Liver (tissue), 3 donors: ENCODE measurements at regions not wholly inside any gene's neighbourhood (a gene's known extent, or its start where the extent isn't known, plus 50 kb on each side); places are given as distances from the start of the nearest gene placed in this dataset.

Experiments used
- EGR1 ChIP-seq, 2 donors: IDR thresholded peaks; 2 replicates each; pipeline ENCODE4 v1.6.1; 2016 to 2018; ENCODE audit warnings: antibody characterized with exemption in 2 of 2, low read depth in 2 of 2
- FOXA2 ChIP-seq: IDR thresholded peaks from 2 replicates; pipeline ENCODE4 v1.6.1; 2016; ENCODE audit warnings: antibody characterized with exemption
- JUND ChIP-seq, 2 donors: IDR thresholded peaks; 2 replicates each; pipeline ENCODE4 v1.6.1; 2016; ENCODE audit warnings: antibody characterized with exemption in 2 of 2
- MAX ChIP-seq: IDR thresholded peaks from 2 replicates; pipeline ENCODE4 v1.6.1; 2016; ENCODE audit warnings: antibody characterized with exemption
- RAD21 ChIP-seq, 2 donors: IDR thresholded peaks; 2 replicates each; pipeline ENCODE4 v1.6.1; 2016; ENCODE audit warnings: antibody characterized with exemption in 2 of 2, mild to moderate bottlenecking in 2 of 2
- RXRA ChIP-seq, 2 donors: IDR thresholded peaks; 2 replicates each; pipeline ENCODE4 v1.6.1; 2017 to 2018; ENCODE audit warnings: antibody characterized with exemption in 2 of 2, mild to moderate bottlenecking in 1 of 2
- SP1 ChIP-seq: IDR thresholded peaks from 2 replicates; pipeline ENCODE4 v1.6.1; 2018; ENCODE audit warnings: antibody characterized with exemption, mild to moderate bottlenecking
- TF ChIP-seq, protein P1 (sequence below): fragments of 150-350 bp; IDR thresholded peaks from 2 replicates; pipeline ENCODE4 v1.5.1; 2017; ENCODE audit warnings: improper control_type of control experiment, low read depth, low read length; ENCODE audit not compliant: missing input control
- TF ChIP-seq, protein P2 (sequence below): IDR thresholded peaks from 2 replicates; pipeline ENCODE4 v1.6.1; 2016; ENCODE audit warnings: antibody characterized with exemption
- TF ChIP-seq, protein P3 (sequence below): IDR thresholded peaks from 2 replicates; pipeline ENCODE4 v1.6.1; 2016; ENCODE audit warnings: antibody characterized with exemption, mild to moderate bottlenecking
- donor health status: healthy.
- donor health status: healthy.

GRCh38 chr4:171067422-171067821 is 745.8 kb upstream of the GALNTL6 start:
- TF ChIP-seq, protein P1, sequence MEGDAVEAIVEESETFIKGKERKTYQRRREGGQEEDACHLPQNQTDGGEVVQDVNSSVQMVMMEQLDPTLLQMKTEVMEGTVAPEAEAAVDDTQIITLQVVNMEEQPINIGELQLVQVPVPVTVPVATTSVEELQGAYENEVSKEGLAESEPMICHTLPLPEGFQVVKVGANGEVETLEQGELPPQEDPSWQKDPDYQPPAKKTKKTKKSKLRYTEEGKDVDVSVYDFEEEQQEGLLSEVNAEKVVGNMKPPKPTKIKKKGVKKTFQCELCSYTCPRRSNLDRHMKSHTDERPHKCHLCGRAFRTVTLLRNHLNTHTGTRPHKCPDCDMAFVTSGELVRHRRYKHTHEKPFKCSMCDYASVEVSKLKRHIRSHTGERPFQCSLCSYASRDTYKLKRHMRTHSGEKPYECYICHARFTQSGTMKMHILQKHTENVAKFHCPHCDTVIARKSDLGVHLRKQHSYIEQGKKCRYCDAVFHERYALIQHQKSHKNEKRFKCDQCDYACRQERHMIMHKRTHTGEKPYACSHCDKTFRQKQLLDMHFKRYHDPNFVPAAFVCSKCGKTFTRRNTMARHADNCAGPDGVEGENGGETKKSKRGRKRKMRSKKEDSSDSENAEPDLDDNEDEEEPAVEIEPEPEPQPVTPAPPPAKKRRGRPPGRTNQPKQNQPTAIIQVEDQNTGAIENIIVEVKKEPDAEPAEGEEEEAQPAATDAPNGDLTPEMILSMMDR, result no peak
- TF ChIP-seq RAD21 (IDR thresholded peaks at IDR 0.05), result no peak
- TF ChIP-seq EGR1 (IDR thresholded peaks at IDR 0.05; ENCODE audit: low read depth in 2 of 2), result no peak
- no peak for TF ChIP-seq JUND (IDR thresholded peaks at IDR 0.05)
- no peak for TF ChIP-seq SP1
- TF ChIP-seq, protein P2, sequence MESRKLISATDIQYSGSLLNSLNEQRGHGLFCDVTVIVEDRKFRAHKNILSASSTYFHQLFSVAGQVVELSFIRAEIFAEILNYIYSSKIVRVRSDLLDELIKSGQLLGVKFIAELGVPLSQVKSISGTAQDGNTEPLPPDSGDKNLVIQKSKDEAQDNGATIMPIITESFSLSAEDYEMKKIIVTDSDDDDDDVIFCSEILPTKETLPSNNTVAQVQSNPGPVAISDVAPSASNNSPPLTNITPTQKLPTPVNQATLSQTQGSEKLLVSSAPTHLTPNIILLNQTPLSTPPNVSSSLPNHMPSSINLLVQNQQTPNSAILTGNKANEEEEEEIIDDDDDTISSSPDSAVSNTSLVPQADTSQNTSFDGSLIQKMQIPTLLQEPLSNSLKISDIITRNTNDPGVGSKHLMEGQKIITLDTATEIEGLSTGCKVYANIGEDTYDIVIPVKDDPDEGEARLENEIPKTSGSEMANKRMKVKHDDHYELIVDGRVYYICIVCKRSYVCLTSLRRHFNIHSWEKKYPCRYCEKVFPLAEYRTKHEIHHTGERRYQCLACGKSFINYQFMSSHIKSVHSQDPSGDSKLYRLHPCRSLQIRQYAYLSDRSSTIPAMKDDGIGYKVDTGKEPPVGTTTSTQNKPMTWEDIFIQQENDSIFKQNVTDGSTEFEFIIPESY, result no peak
- no peak for TF ChIP-seq FOXA2
- TF ChIP-seq, protein P3, sequence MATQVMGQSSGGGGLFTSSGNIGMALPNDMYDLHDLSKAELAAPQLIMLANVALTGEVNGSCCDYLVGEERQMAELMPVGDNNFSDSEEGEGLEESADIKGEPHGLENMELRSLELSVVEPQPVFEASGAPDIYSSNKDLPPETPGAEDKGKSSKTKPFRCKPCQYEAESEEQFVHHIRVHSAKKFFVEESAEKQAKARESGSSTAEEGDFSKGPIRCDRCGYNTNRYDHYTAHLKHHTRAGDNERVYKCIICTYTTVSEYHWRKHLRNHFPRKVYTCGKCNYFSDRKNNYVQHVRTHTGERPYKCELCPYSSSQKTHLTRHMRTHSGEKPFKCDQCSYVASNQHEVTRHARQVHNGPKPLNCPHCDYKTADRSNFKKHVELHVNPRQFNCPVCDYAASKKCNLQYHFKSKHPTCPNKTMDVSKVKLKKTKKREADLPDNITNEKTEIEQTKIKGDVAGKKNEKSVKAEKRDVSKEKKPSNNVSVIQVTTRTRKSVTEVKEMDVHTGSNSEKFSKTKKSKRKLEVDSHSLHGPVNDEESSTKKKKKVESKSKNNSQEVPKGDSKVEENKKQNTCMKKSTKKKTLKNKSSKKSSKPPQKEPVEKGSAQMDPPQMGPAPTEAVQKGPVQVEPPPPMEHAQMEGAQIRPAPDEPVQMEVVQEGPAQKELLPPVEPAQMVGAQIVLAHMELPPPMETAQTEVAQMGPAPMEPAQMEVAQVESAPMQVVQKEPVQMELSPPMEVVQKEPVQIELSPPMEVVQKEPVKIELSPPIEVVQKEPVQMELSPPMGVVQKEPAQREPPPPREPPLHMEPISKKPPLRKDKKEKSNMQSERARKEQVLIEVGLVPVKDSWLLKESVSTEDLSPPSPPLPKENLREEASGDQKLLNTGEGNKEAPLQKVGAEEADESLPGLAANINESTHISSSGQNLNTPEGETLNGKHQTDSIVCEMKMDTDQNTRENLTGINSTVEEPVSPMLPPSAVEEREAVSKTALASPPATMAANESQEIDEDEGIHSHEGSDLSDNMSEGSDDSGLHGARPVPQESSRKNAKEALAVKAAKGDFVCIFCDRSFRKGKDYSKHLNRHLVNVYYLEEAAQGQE, result no peak
- TF ChIP-seq MAX, result no peak
- no peak for TF ChIP-seq RXRA (IDR thresholded peaks at IDR 0.05)
